Upper lobe of right lung (tissue), 1 donor: ENCODE measurements at regions not wholly inside any gene's neighbourhood (a gene's known extent, or its start where the extent isn't known, plus 50 kb on each side); places are given as distances from the start of the nearest gene placed in this dataset.
"Not testable (repeated sequence)": the region's sequence is repeated elsewhere in the genome, so short reads cannot be mapped to it uniquely, and the experiment has no call there.

Source experiments
- ATAC-seq: fragments of 200-7000 bp; cut with Tn5 transposase; one replicate; pipeline ENCODE4 v1.9.1; 2020; ENCODE audit warnings: mild to moderate bottlenecking, moderate library complexity
- DNase-seq: peaks from one replicate; pipeline ENCODE4 v3.0.0-alpha.2; 2020
- H3K27ac ChIP-seq: fragments of 200-600 bp; one replicate; pipeline ENCODE4 v1.8.0; 2022
- H3K27me3 ChIP-seq: fragments of 200-600 bp; one replicate; pipeline ENCODE4 v1.8.0; 2022; ENCODE audit warnings: mild to moderate bottlenecking
- H3K36me3 ChIP-seq: fragments of 200-600 bp; one replicate; pipeline ENCODE4 v1.8.0; 2022
- H3K4me1 ChIP-seq: fragments of 200-600 bp; one replicate; pipeline ENCODE4 v1.8.0; 2022
- H3K4me3 ChIP-seq: fragments of 200-600 bp; one replicate; pipeline ENCODE4 v1.8.0; 2022; ENCODE audit warnings: mild to moderate bottlenecking
- H3K9me3 ChIP-seq: fragments of 200-600 bp; one replicate; pipeline ENCODE4 v1.8.0; 2022
- intact Hi-C: fragments of 100-400 bp; cut with DNase I; formaldehyde crosslinking; loops from one replicate; pipeline ENCODE4 v1.11.0; 2022
- TF ChIP-seq, protein P1 (sequence below): fragments of 200-600 bp; IDR thresholded peaks from one replicate; pipeline ENCODE4 v1.8.0; 2022; ENCODE audit warnings: antibody characterized with exemption
- donor health status: DM: no; HTN: yes; CAD: no; lungs with severe emphysema.

DNA sequence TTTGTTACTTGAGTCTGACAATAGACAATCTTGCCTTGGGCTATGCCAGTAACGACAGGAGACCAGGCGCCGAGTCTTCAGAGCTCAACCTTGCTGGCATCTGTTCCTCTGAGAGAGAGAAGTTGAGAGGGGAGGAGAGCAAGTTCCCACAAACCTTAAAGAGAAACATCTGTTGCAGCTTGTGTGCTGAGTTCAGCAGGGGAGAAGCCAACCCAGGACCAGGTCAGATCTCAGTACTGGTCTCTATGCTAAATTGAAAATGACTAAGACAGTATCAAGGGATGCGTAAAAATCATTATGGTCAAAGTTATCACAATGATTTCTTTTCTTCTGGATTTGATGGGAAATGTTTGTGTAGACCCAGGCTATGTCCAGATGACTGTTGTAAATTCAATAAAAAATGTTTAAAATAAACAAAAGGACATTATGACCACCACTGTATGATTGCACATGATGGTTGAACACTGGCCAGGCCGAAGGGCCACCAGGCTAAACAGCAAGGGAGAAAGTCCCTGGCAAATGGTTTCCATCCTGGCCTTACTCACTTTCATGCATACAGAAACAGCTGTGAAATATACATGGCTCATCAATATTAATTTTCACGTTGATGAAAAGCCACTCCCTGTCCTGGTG is 100.3 kb upstream of the PMAIP1 start:
- Histone ChIP-seq H3K27me3 (no peaks in the 10 kb centered on the region), H3K4me1 (no peaks in the 10 kb centered on the region), H3K36me3 (no peaks in the 10 kb centered on the region), H3K9me3 (no peaks in the 10 kb centered on the region), H3K27ac (no peak overlapping the region), H3K4me3 (no peak overlapping the region)
- DNase-seq (no peak), ATAC-seq (no peak)
- intact Hi-C loops: no loop called here
- TF ChIP-seq, protein P1, sequence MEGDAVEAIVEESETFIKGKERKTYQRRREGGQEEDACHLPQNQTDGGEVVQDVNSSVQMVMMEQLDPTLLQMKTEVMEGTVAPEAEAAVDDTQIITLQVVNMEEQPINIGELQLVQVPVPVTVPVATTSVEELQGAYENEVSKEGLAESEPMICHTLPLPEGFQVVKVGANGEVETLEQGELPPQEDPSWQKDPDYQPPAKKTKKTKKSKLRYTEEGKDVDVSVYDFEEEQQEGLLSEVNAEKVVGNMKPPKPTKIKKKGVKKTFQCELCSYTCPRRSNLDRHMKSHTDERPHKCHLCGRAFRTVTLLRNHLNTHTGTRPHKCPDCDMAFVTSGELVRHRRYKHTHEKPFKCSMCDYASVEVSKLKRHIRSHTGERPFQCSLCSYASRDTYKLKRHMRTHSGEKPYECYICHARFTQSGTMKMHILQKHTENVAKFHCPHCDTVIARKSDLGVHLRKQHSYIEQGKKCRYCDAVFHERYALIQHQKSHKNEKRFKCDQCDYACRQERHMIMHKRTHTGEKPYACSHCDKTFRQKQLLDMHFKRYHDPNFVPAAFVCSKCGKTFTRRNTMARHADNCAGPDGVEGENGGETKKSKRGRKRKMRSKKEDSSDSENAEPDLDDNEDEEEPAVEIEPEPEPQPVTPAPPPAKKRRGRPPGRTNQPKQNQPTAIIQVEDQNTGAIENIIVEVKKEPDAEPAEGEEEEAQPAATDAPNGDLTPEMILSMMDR: no peak

DNA sequence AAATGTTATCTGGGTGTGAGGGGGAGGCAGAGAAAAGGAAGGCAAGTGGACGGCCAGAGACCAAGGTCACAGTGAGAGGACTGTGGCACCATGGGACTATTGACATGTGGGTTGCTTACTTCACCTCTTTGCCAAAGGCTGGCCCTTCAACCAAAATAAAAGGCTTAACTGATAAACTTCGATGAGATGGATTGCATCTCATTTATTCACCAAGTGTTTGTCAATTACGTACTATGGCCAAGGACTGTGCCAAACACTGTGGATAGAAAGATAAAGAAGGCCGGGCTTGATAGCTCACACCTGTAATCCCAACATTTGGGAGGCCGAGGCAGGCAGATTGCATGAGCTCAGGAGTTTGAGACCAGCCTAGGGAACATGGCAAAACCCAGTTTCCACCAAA is 98.7 kb upstream of the CCBE1 start:
- no peaks in the 10 kb centered on the region for H3K27me3 ChIP-seq
- H3K9me3 ChIP-seq: no peaks in the 10 kb centered on the region
- ATAC-seq: no peak
- TF ChIP-seq, protein P1: no peak
- no peak for DNase-seq
- H3K27ac ChIP-seq: no peak overlapping the region
- no peaks in the 10 kb centered on the region for H3K36me3 ChIP-seq
- no peaks in the 10 kb centered on the region for H3K4me1 ChIP-seq
- intact Hi-C loops: no loop called here
- H3K4me3 ChIP-seq: no peak overlapping the region

DNA sequence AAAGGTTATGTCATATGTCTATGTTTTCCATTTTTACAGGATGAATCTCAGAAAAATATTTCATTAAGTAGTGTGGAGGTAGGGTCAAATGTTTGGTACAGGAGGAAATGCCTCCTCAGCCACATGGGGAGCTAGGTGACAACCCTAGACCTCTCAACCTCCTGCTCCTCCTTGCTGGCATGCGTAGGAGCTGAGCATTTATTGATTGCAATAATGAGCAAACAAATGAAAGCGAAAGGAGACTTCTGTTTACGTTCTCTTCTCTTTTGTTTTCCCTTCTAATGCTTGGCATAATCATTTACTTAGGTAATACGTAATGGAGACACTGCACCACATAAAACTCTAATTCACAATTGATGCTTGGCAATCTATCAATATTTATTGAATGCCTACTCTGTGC is 95.1 kb upstream of the CCBE1 start:
- TF ChIP-seq, protein P1: no peak
- no peaks in the 10 kb centered on the region for H3K27me3 ChIP-seq
- H3K36me3 ChIP-seq: no peaks in the 10 kb centered on the region
- no peaks in the 10 kb centered on the region for H3K4me1 ChIP-seq
- H3K9me3 ChIP-seq: no peaks in the 10 kb centered on the region
- no peak overlapping the region for H3K4me3 ChIP-seq
- intact Hi-C loops: no loop called here
- no peak for ATAC-seq
- no peak overlapping the region for H3K27ac ChIP-seq
- DNase-seq: no peak

DNA sequence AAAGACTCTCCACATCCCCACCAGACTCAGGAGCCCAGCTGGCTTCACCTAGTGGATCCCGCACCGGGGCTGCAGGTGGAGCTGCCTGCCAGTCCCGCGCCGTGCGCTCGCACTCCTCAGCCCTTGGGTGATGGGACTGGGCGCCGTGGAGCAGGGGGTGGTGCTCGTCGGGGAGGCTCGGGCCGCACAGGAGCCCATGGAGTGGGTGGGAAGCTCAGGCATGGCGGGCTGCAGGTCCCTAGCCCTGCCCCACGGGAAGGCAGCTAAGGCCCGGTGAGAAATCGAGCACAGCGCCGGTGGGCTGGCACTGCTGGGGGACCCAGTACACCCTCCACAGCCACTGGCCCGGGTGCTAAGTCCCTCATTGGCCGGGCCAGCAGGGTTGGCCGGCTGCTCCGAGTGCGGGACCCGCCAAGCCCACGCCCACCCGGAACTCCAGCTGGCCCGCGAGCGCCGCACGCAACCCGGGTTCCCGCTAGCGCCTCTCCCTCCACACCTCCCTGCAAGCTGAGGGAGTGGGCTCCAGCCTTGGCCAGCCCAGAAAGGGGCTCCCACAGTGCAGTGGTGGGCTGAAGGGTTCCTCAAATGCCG is 93.2 kb upstream of the CCBE1 start:
- H3K27ac ChIP-seq, H3K9me3 ChIP-seq, H3K4me1 ChIP-seq, H3K27me3 ChIP-seq, intact Hi-C loops, DNase-seq, H3K36me3 ChIP-seq, H3K4me3 ChIP-seq, ATAC-seq: not testable (repeated sequence)

DNA sequence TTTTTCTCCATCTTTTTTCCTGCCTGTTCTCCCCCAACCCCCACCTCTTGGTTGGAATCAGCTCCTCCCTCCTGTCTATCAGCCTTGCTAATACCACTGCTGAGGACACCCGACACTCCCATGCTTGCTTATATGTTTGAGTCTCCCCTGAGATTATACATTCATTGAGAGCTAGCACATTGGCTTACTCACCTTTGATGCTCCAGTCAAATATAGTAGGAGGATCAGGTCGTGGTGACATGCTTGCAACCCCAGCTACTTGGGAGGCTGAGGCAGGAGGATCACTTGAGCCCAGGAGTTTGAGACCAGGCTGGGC is 91.5 kb upstream of the CCBE1 start:
- Histone ChIP-seq H3K4me1 (no peaks in the 10 kb centered on the region), H3K4me3 (no peak overlapping the region), H3K36me3 (no peaks in the 10 kb centered on the region), H3K27ac (no peak overlapping the region), H3K9me3 (no peaks in the 10 kb centered on the region), H3K27me3 (no peaks in the 10 kb centered on the region)
- DNase-seq: no peak
- ATAC-seq: no peak
- intact Hi-C loops: no loop called here
- TF ChIP-seq, protein P1: no peak

DNA sequence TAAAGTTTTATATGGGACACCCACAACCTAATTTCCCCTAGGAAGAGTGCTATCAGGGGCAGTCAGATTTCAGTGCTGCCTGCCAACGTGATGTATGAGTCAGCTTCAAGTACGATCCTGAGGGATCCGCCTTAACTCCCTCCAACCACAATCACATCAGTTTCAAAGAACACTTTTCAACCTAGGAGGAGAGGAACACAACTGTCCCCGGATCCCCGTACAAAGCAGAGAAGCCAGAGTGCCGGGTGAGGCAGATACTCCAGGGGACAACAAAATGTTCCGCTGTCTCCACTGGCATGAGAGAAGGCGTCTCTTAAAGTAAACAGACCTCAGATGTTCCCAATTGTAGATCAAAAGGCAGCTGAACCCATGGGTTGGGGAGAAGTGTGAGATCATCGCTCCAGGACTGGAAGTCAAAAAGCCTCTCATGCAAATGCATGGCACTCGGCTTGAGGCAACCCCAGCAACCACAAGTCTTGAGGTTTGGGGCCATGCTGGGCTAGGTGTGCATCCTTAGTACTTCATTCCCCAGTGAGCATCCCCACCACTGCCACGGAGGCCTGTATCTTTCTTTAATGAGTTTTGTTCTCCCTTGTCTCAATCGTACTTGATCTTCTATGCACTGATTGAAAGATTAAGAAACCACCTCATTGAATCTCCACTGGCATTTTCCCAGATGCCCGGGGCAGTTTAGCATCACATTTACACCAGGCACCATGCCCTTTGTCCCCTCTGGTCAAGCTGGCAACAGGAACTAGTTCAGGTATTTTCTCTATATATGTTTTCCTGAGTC is 91.0 kb upstream of the CCBE1 start:
- DNase-seq (no peak), ATAC-seq (no peak)
- H3K36me3 ChIP-seq: no peaks in the 10 kb centered on the region
- no peak overlapping the region for H3K4me3 ChIP-seq
- H3K27ac ChIP-seq: no peak overlapping the region
- H3K9me3 ChIP-seq: no peaks in the 10 kb centered on the region
- TF ChIP-seq, protein P1: no peak
- intact Hi-C loops: no loop called here
- no peaks in the 10 kb centered on the region for H3K27me3 ChIP-seq
- H3K4me1 ChIP-seq: no peaks in the 10 kb centered on the region
